Hepatocyte (in vitro differentiated cells): ENCODE measurements at regions not wholly inside any gene's neighbourhood (a gene's known extent, or its start where the extent isn't known, plus 50 kb on each side); places are given as distances from the start of the nearest gene placed in this dataset.

Experiments used
- CTCF ChIP-seq: fragments of 200-600 bp; sonication (generic); IDR thresholded peaks from 2 replicates; pipeline ENCODE4 v1.5.1; 2016; ENCODE audit warnings: antibody characterized with exemption, mild to moderate bottlenecking; ENCODE audit not compliant: poor library complexity
- EZH2 ChIP-seq: fragments of 200-600 bp; sonication (generic); IDR thresholded peaks from 2 replicates; pipeline ENCODE4 v1.6.1; 2016; ENCODE audit warnings: antibody characterized with exemption, mild to moderate bottlenecking, borderline replicate concordance
- EZH2phosphoT487 ChIP-seq: fragments of 200-600 bp; sonication (generic); IDR thresholded peaks from one replicate; pipeline ENCODE4 v1.6.1; 2018; ENCODE audit warnings: antibody characterized with exemption, mild to moderate bottlenecking, low read depth, moderate library complexity; ENCODE audit not compliant: unreplicated experiment, severe bottlenecking

GRCh38 chr5:87735923-87736322 lies 323.2 kb upstream of the CCNH start:
- no peak for TF ChIP-seq EZH2
- no peak for TF ChIP-seq CTCF
- no peak for TF ChIP-seq EZH2phosphoT487
